Activated CD4-positive, alpha-beta T cell treated with anti-CD3 and anti-CD28 coated beads, Interleukin-2, amount 10 ng/mL, durations not matched to agents 7 days and 5 days (primary cell): ENCODE measurements at regions not wholly inside any gene's neighbourhood (a gene's known extent, or its start where the extent isn't known, plus 50 kb on each side); places are given as distances from the start of the nearest gene placed in this dataset.
A peak's percentile ranks its signal among the peaks of the same experiment; 100 is the strongest.
"Not testable (repeated sequence)": the region's sequence is repeated elsewhere in the genome, so short reads cannot be mapped to it uniquely, and the experiment has no call there.

Experiments
- CTCF ChIA-PET: fragments of 350-600 bp; sonication (Branson Sonifier 250); formaldehyde crosslinking; loops from one replicate; lab custom pipeline; 2021; ENCODE audit warnings: antibody characterized with exemption; lab: Charles Lee
- POLR2A ChIA-PET: fragments of 350-600 bp; sonication (Branson Sonifier 250); formaldehyde crosslinking; loops from one replicate; lab custom pipeline; 2021; ENCODE audit warnings: antibody characterized with exemption; lab: Charles Lee
- DNase-seq: peaks from one replicate; pipeline ENCODE4 v3.0.0-alpha.2; 2020
- H3K27ac Mint-ChIP-seq: one replicate; pipeline ENCODE4 v1.8.0; 2021; ENCODE audit warnings: mild to moderate bottlenecking, moderate library complexity, mixed read lengths
- H3K27me3 Mint-ChIP-seq: one replicate; pipeline ENCODE4 v1.8.0; 2021; ENCODE audit warnings: mixed read lengths
- H3K36me3 Mint-ChIP-seq: one replicate; pipeline ENCODE4 v1.8.0; 2021; ENCODE audit warnings: low read depth, mixed read lengths
- H3K4me1 Mint-ChIP-seq: one replicate; pipeline ENCODE4 v1.8.0; 2021; ENCODE audit warnings: mixed read lengths
- H3K4me3 Mint-ChIP-seq: one replicate; pipeline ENCODE4 v1.8.0; 2021; ENCODE audit warnings: mild to moderate bottlenecking, moderate library complexity, mixed read lengths
- H3K9me3 Mint-ChIP-seq: one replicate; pipeline ENCODE4 v1.8.0; 2021; ENCODE audit warnings: mixed read lengths

- no peaks in the 10 kb centered on the region for H3K27me3 Mint-ChIP-seq
- H3K27ac Mint-ChIP-seq, result no peak overlapping the region
- H3K36me3 Mint-ChIP-seq, result no peaks in the 10 kb centered on the region
- CTCF ChIA-PET, result no interaction called here
- POLR2A ChIA-PET, result no interaction called here
- no peak for DNase-seq
- H3K4me3 Mint-ChIP-seq, result no peak overlapping the region
- H3K4me1 Mint-ChIP-seq, result no peaks in the 10 kb centered on the region
- H3K9me3 Mint-ChIP-seq, result no peaks in the 10 kb centered on the region
These were observed 136.1 kb upstream of the SGO1 start for GRCh38 chr3:20322085-20322484.

DNA sequence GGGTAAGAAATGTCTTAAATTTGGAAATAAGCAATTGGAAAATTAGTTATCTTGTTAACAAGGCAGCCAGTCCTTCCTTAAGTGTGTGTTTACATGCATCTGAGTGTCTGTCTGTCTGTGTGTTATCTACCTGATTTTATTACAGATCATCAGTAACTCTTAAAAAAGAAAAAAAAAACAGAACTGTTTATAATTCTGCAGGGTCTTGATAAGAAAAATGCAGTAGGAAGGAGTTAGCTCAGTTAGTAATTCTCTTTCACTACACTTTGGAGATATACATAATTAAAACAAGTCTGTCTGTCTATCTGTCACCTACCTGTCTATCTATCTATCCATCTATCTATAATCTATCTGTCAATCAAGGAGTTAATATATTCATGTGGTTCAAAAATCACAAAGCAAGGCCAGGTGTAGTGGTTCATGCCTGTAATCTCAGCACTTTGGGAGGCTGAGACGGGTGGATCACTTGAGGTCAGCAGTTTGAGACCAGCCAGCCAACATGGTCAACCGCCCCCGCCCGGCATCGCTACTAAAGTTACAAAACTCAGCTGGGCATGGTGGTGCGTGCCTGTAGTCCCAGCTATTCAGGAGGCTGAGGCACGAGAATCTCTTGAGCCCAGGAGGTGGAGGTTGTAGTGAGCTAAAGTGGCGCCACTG lies 135.5 kb upstream of the SGO1 start:
- no peaks in the 10 kb centered on the region for H3K4me1 Mint-ChIP-seq
- no peak overlapping the region for H3K4me3 Mint-ChIP-seq
- H3K27me3 Mint-ChIP-seq, result no peaks in the 10 kb centered on the region
- H3K9me3 Mint-ChIP-seq, result no peaks in the 10 kb centered on the region
- ChIA-PET POLR2A (no interaction called here), CTCF (interaction anchor here (0.6 to 1.0 kb wide), 2 partner anchors 11 to 1711 kb away, joined by 3 read pairs; no protein-coding TSS in a partner anchor)
- no peak overlapping the region for H3K27ac Mint-ChIP-seq
- DNase-seq, result no peak
- no peaks in the 10 kb centered on the region for H3K36me3 Mint-ChIP-seq

GRCh38 chr3:20320489-20320888 lies 134.5 kb upstream of the SGO1 start:
- H3K4me3 Mint-ChIP-seq, result no peak overlapping the region

DNA sequence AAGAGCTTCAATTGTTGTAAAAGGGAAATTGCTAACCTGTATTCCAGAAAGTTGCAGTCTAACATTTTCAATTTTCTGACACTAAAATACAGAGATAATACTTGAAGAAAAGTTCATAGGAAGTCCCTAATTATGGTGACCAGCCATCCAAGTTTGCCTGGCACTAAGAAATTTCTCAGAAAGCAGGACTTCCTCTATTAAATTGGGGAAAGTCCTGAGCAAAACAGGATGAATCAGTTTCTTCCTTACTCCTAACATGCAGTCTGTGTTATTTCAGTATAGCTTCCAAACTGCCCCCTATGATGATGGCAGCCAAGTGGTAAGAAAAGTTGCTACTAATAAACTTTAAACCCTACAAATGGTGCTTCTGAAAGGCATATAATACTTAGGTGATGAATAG lies 133.5 kb upstream of the SGO1 start:
- ChIA-PET POLR2A (no interaction called here), CTCF (no interaction called here)
- Mint-ChIP-seq H3K36me3 (no peaks in the 10 kb centered on the region), H3K4me1 (no peaks in the 10 kb centered on the region), H3K27ac (no peak overlapping the region), H3K9me3 (no peaks in the 10 kb centered on the region), H3K4me3 (no peak overlapping the region), H3K27me3 (no peaks in the 10 kb centered on the region)
- no peak for DNase-seq

More at GRCh38 chr3:20320489-20320888, 134.5 kb upstream of the SGO1 start:
- no peak overlapping the region for H3K27ac Mint-ChIP-seq
- ChIA-PET POLR2A (no interaction called here), CTCF (interaction anchor here (1.0 kb wide), 1 partner anchor 12 kb away, joined by 3 read pairs; no protein-coding TSS in a partner anchor)
- H3K4me1 Mint-ChIP-seq, result no peaks in the 10 kb centered on the region
- no peaks in the 10 kb centered on the region for H3K9me3 Mint-ChIP-seq
- DNase-seq, result no peak
- H3K27me3 Mint-ChIP-seq, result no peaks in the 10 kb centered on the region
- H3K36me3 Mint-ChIP-seq, result no peaks in the 10 kb centered on the region

GRCh38 chr3:20317616-20318015 lies 131.6 kb upstream of the SGO1 start:
- no peaks in the 10 kb centered on the region for H3K27me3 Mint-ChIP-seq
- CTCF ChIA-PET, result no interaction called here

DNA sequence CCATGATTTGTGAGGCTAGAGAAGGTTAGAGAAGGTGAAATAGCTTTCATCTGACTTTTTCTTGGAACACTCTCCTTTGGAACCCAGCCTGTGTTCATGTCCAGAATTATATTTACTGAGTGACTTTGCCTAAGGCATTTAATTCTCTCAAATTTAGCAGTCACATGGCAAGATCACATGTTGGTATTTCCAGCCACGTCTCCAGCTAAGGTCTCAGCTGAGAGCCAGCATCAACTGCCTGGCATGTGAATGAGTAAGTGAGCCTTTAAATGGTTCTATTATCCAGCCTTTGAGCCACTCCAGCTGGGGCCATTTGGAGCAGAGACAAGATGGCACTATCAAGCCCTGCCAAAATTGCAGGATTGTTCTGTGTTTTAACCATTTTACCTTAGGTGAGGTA lies 130.2 kb upstream of the SGO1 start:
- no peaks in the 10 kb centered on the region for H3K4me1 Mint-ChIP-seq
- H3K9me3 Mint-ChIP-seq, result no peaks in the 10 kb centered on the region
- no peaks in the 10 kb centered on the region for H3K27me3 Mint-ChIP-seq
- H3K4me3 Mint-ChIP-seq, result no peak overlapping the region
- H3K36me3 Mint-ChIP-seq, result no peaks in the 10 kb centered on the region
- H3K27ac Mint-ChIP-seq, result no peak overlapping the region
- POLR2A ChIA-PET, result no interaction called here
- no peak for DNase-seq
- CTCF ChIA-PET, result interaction anchor here (0.6 kb wide), 1 partner anchor 994 kb away, joined by 3 read pairs; no protein-coding TSS in a partner anchor

More at GRCh38 chr3:20317616-20318015, 131.6 kb upstream of the SGO1 start:
- Mint-ChIP-seq H3K36me3 (no peaks in the 10 kb centered on the region), H3K27ac (no peak overlapping the region), H3K9me3 (no peaks in the 10 kb centered on the region), H3K4me3 (no peak overlapping the region), H3K4me1 (no peaks in the 10 kb centered on the region)
- DNase-seq, result no peak
- POLR2A ChIA-PET, result no interaction called here

- CTCF ChIA-PET, result no interaction called here
- POLR2A ChIA-PET, result no interaction called here
These were observed 124.6 kb upstream of the SGO1 start for GRCh38 chr3:20310629-20311028.

DNA sequence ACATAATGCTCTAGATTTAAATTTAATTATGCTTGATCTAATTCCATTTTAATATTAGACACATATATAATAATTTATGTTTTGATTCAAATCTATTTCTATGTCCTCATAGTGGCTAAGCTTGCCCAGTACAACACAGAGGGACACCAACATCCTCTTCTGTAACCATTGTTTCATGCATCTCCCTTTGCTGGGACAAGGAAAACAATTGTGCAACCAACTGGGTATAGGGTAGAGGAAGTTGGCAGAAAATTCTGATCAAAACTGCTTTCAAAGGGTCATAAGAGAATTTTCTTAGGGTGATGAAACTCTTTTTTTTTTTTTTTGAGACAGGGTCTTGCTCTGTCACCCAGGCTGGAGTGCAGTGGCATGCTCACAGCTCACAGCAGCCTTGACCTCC lies 121.4 kb upstream of the SGO1 start:
- H3K9me3 Mint-ChIP-seq, result no peaks in the 10 kb centered on the region
- ChIA-PET POLR2A (no interaction called here), CTCF (no interaction called here)
- H3K27me3 Mint-ChIP-seq, result no peaks in the 10 kb centered on the region
- H3K36me3 Mint-ChIP-seq, result no peaks in the 10 kb centered on the region
- no peak for DNase-seq
- H3K4me1 Mint-ChIP-seq, result no peaks in the 10 kb centered on the region
- H3K27ac Mint-ChIP-seq, result no peak overlapping the region
- H3K4me3 Mint-ChIP-seq, result no peak overlapping the region

More at GRCh38 chr3:20310629-20311028, 124.6 kb upstream of the SGO1 start:
- Mint-ChIP-seq H3K4me1 (no peaks in the 10 kb centered on the region), H3K4me3 (no peak overlapping the region), H3K36me3 (no peaks in the 10 kb centered on the region), H3K27ac (no peak overlapping the region), H3K9me3 (no peaks in the 10 kb centered on the region), H3K27me3 (no peaks in the 10 kb centered on the region)
- no peak for DNase-seq

- Mint-ChIP-seq H3K27ac (no peak overlapping the region), H3K4me3 (no peak overlapping the region), H3K9me3 (no peaks in the 10 kb centered on the region), H3K27me3 (no peaks in the 10 kb centered on the region), H3K36me3 (no peaks in the 10 kb centered on the region), H3K4me1 (no peaks in the 10 kb centered on the region)
- CTCF ChIA-PET, result interaction anchor here (1.2 kb wide), 1 partner anchor 11 kb away, joined by 4 read pairs; no protein-coding TSS in a partner anchor
- POLR2A ChIA-PET, result no interaction called here
- no peak for DNase-seq
These were observed 119.6 kb upstream of the SGO1 start for GRCh38 chr3:20305647-20306046.

- no peak overlapping the region for H3K27ac Mint-ChIP-seq
- ChIA-PET CTCF (no interaction called here), POLR2A (no interaction called here)
- no peaks in the 10 kb centered on the region for H3K27me3 Mint-ChIP-seq
- DNase-seq, result no peak
- H3K36me3 Mint-ChIP-seq, result no peaks in the 10 kb centered on the region
- H3K4me1 Mint-ChIP-seq, result no peaks in the 10 kb centered on the region
- no peak overlapping the region for H3K4me3 Mint-ChIP-seq
- H3K9me3 Mint-ChIP-seq, result no peaks in the 10 kb centered on the region
These were observed 116.8 kb upstream of the SGO1 start for GRCh38 chr3:20302766-20303165.

- no peak for DNase-seq
- Mint-ChIP-seq H3K9me3 (peaks cover 9% of the 10 kb centered on the region), H3K36me3 (no peaks in the 10 kb centered on the region), H3K4me1 (no peaks in the 10 kb centered on the region), H3K4me3 (no peak overlapping the region), H3K27ac (no peak overlapping the region), H3K27me3 (no peaks in the 10 kb centered on the region)
- CTCF ChIA-PET, result no interaction called here
- POLR2A ChIA-PET, result no interaction called here
These were observed 102.0 kb upstream of the SGO1 start for GRCh38 chr3:20288050-20288449.

DNA sequence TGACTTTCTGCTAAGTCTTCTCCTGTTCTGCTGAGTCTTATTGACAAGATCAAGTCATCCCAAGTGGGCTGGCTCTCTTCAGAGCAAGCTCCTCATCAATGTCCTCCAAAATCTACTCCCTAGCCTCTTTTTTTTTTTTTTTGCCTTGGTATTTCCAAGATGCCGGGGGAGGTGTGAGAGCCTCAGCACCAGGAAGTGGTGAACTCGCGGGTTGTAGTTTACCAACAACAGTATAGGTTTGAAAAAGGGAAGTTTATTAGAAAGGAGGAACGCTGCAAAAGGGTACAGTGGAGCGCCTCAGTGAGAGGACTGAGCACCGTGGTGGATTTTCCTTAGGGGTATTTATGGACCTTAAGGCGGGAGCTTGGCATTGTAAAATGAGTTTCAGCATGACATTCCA lies 94.3 kb upstream of the SGO1 start:
- DNase-seq, result peak; percentile 10
- POLR2A ChIA-PET, result no interaction called here
- peaks cover 13% of the 10 kb centered on the region for H3K4me1 Mint-ChIP-seq
- H3K27me3 Mint-ChIP-seq, result peaks cover 2% of the 10 kb centered on the region
- peaks cover 17% of the 10 kb centered on the region for H3K9me3 Mint-ChIP-seq
- CTCF ChIA-PET, result interaction anchor here (1.1 kb wide), 2 partner anchors 10 to 23 kb away, joined by 3 read pairs; no protein-coding TSS in a partner anchor
- no peak overlapping the region for H3K27ac Mint-ChIP-seq
- H3K4me3 Mint-ChIP-seq, result no peak overlapping the region
- no peaks in the 10 kb centered on the region for H3K36me3 Mint-ChIP-seq

- POLR2A ChIA-PET, H3K4me1 Mint-ChIP-seq, CTCF ChIA-PET, H3K4me3 Mint-ChIP-seq, H3K36me3 Mint-ChIP-seq, H3K27ac Mint-ChIP-seq, H3K27me3 Mint-ChIP-seq, DNase-seq: not testable (repeated sequence)
- peaks cover 16% of the 10 kb centered on the region for H3K9me3 Mint-ChIP-seq
These were observed 80.0 kb upstream of the SGO1 start for GRCh38 chr3:20265977-20266376.
